ENCODE measurements at regions not wholly inside any gene's neighbourhood (a gene's known extent, or its start where the extent isn't known, plus 50 kb on each side); places are given as distances from the start of the nearest gene placed in this dataset.
A peak's percentile ranks its signal among the peaks of the same experiment; 100 is the strongest.

DNA sequence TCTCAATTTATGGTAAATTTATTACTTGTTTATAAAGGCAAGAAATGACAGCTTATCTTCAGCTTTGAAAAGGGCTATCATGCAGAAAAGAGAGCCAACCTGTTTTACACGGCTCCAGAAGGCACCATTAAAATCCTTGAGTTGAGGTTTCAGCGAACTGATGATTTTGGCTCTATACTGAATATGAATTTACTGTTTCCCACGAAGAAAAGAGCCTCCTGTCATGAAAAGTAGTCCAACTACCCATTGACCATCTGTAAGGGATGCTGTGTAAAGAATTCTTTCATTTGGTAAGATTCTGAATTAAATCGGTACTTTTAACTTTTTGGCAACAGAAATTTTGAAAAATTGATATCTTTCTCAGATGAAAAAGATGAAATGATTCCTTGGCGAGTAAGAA lies 657.6 kb upstream of the ZNF608 start:
- DNase-seq (ENCODE audit: low spot score): no peak
- in situ Hi-C loops (cut with MboI; ENCODE audit: low sequenced_read_pairs, unreplicated experiment): loop anchor here (25.0 kb wide), 1 partner anchor 467 kb away; no protein-coding TSS in a partner anchor
- TF ChIP-seq, protein P1, sequence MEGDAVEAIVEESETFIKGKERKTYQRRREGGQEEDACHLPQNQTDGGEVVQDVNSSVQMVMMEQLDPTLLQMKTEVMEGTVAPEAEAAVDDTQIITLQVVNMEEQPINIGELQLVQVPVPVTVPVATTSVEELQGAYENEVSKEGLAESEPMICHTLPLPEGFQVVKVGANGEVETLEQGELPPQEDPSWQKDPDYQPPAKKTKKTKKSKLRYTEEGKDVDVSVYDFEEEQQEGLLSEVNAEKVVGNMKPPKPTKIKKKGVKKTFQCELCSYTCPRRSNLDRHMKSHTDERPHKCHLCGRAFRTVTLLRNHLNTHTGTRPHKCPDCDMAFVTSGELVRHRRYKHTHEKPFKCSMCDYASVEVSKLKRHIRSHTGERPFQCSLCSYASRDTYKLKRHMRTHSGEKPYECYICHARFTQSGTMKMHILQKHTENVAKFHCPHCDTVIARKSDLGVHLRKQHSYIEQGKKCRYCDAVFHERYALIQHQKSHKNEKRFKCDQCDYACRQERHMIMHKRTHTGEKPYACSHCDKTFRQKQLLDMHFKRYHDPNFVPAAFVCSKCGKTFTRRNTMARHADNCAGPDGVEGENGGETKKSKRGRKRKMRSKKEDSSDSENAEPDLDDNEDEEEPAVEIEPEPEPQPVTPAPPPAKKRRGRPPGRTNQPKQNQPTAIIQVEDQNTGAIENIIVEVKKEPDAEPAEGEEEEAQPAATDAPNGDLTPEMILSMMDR (IDR thresholded peaks at IDR 0.05; ENCODE audit: borderline replicate concordance, control extremely low read depth, extremely low read depth, insufficient read depth, missing control alignments): no peak

DNA sequence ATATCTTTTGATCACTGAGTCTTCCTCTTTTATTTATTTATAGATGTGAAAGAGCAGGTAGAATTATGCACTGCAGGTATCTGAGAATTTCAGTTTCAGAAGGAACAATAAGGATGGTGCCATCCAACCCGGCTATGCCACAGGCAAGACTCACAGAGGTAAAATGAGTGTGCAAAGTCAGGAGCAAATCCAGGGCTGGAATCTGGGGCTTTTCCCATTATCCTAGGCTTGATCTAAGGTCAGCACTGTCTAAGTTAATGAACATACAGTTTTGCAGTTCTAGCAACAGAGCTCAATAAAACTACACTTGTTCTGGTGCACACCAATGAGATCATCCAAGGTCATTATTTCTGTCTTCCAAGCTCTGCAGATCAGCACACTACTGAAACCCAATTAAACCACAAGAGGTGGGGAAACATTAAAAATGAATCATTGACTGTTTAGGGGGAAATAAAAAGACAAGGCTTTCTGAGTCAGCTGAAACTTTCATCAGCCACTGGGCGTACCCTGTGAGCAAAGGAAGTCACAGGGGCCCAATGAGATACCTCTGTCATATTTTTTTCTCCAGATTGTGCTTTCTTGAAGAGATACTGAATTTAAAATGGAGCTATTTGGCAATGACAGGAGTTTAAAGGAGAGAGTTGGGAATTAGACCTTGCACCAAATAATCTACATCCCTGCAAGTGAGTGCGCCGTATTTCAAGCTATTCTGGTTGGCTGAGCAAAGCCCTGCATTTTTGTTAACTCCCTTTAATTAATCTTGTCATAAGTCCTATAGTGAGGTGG lies 662.2 kb upstream of the ZNF608 start:
- in situ Hi-C loops (cut with MboI; ENCODE audit: low sequenced_read_pairs, unreplicated experiment): loop anchor here (25.0 kb wide), 1 partner anchor 471 kb away; no protein-coding TSS in a partner anchor
- TF ChIP-seq, protein P1 (IDR thresholded peaks at IDR 0.05; ENCODE audit: borderline replicate concordance, control extremely low read depth, extremely low read depth, insufficient read depth, missing control alignments): no peak
- peak; percentile 21 for DNase-seq (ENCODE audit: low spot score)

DNA sequence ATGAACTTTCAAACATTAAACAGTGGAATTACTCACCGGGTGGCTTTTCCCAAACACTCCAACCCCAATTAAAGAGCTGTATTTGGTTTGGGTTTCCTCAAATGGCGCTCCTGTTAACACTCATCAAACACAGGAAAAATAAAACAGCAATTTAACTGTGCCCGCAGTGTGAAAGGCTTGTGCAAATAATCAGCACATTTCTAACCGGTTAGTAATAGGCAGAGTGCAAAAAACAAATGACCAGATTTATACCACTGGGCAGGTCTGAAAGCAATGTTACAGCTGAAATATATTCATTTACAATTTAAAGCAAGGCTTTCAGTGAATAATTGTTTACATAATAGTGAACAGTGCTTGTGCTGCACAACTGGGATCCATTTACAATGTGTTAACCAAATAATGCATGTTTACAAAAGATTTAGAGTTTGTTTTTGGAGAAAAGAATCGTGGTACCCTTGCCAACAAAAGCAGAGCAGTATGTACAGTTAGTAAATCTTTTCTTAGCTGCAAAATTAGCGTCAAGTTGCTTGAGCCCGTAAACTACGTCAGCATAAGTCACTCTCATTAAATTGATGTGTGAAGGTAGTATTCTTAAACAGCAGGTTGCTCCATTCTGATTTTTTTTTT lies 662.9 kb upstream of the ZNF608 start:
- TF ChIP-seq, protein P1 (IDR thresholded peaks at IDR 0.05; ENCODE audit: borderline replicate concordance, control extremely low read depth, extremely low read depth, insufficient read depth, missing control alignments): no peak
- in situ Hi-C loops (cut with MboI; ENCODE audit: low sequenced_read_pairs, unreplicated experiment): loop anchor here (25.0 kb wide), 1 partner anchor 472 kb away; no protein-coding TSS in a partner anchor
- DNase-seq (ENCODE audit: low spot score): no peak

DNA sequence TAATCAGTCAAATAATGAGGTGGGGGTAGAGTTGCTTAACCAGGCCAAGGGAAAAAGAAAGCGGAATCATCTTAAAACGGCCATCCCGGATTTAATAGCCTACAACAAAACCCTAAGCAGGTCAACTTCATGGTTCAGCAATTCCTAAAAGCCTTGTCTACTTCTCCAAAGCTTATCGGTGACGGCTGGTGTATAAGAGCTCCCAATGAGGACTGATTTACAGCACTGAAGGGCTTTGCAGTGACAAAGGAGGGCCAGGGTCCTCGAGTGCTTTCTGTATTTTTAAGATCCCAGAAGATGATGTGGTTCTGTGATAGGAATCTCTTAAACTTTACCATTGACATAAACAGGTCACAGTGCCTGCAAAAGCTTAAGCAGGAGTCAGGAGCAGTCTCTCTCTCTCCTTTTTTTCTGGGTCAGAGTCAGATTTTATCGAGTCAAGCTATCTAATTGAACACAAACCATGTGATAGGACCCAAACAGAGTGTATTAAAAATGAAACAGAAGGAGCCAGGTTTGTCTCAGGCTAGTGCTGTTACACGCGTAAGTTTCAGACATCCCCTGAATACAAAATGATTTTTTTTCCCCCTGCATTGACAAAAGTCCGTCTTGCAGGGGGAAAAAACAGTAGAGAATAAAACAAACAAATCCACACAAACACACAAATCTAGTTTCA lies 663.6 kb upstream of the ZNF608 start:
- in situ Hi-C loops (cut with MboI; ENCODE audit: low sequenced_read_pairs, unreplicated experiment): loop anchor here (25.0 kb wide), 1 partner anchor 473 kb away; no protein-coding TSS in a partner anchor
- TF ChIP-seq, protein P1 (IDR thresholded peaks at IDR 0.05; ENCODE audit: borderline replicate concordance, control extremely low read depth, extremely low read depth, insufficient read depth, missing control alignments): no peak
- DNase-seq (ENCODE audit: low spot score): no peak

DNA sequence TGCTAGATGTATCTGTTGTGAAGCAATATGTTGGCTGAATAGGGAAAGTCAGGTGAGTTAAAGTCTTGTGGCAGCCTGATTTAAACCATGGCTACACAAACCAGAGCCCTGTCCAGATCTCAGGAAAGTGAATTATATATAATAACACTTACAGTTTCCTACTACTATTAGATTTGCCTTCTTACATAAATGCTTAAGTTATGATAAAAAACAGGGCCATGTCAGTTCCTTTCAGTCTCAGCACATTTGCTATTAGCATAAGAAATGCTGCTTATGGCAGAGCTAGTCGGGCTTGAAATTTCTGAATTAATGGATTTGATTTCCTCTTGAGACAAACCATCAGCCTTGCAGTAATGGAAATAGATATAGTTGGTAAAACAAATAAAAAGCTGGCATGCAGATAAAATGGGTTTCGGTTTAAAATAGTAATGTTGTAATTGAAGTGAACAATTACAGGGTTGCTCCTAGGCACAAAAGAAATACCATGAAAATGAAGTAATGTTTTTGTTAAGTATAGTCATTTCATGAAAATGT lies 664.2 kb upstream of the ZNF608 start:
- TF ChIP-seq, protein P1 (IDR thresholded peaks at IDR 0.05; ENCODE audit: borderline replicate concordance, control extremely low read depth, extremely low read depth, insufficient read depth, missing control alignments): no peak
- in situ Hi-C loops (cut with MboI; ENCODE audit: low sequenced_read_pairs, unreplicated experiment): loop anchor here (25.0 kb wide), 1 partner anchor 473 kb away; no protein-coding TSS in a partner anchor
- DNase-seq (ENCODE audit: low spot score): no peak

Data from GM13976 (cell line).